Activated CD8-positive, alpha-beta memory T cell treated with anti-CD3 and anti-CD28 coated beads, Interleukin-2, amount 50 U/mL, for 1 hour (primary cell): ENCODE measurements at regions not wholly inside any gene's neighbourhood (a gene's known extent, or its start where the extent isn't known, plus 50 kb on each side); places are given as distances from the start of the nearest gene placed in this dataset.
"Not testable (repeated sequence)": the region's sequence is repeated elsewhere in the genome, so short reads cannot be mapped to it uniquely, and the experiment has no call there.

Source experiments
- DNase-seq: peaks from one replicate; pipeline ENCODE4 v3.0.0-alpha.2; 2020; ENCODE audit errors: extremely low read depth

- no peak for DNase-seq
Measured at GRCh38 chr3:104108522-104108921, 1258.2 kb upstream of the ALCAM start.

- no peak for DNase-seq
Measured at GRCh38 chr3:104126463-104126862, 1240.2 kb upstream of the ALCAM start.

GRCh38 chr3:104126864-104127553, 1239.7 kb upstream of the ALCAM start:
- DNase-seq: no peak

- DNase-seq: no peak
Measured at GRCh38 chr3:104127830-104128229, 1238.9 kb upstream of the ALCAM start.

- no peak for DNase-seq
Measured at GRCh38 chr3:104132566-104133403, 1233.9 kb upstream of the ALCAM start.

- DNase-seq: no peak
Measured at GRCh38 chr3:104133630-104134029, 1233.1 kb upstream of the ALCAM start.

- no peak for DNase-seq
Measured at GRCh38 chr3:104137116-104137515, 1229.6 kb upstream of the ALCAM start.

- DNase-seq: no peak
Measured at GRCh38 chr3:104145164-104145563, 1221.5 kb upstream of the ALCAM start.

GRCh38 chr3:104149154-104149553, 1217.6 kb upstream of the ALCAM start:
- no peak for DNase-seq

GRCh38 chr3:104150724-104151123, 1216.0 kb upstream of the ALCAM start:
- DNase-seq: no peak

GRCh38 chr3:104154896-104155295, 1211.8 kb upstream of the ALCAM start:
- DNase-seq: no peak

- DNase-seq: no peak
Measured at GRCh38 chr3:104165866-104166265, 1200.8 kb upstream of the ALCAM start.

- DNase-seq: no peak
Measured at GRCh38 chr3:104168386-104168785, 1198.3 kb upstream of the ALCAM start.

- no peak for DNase-seq
Measured at GRCh38 chr3:104175696-104176095, 1191.0 kb upstream of the ALCAM start.

GRCh38 chr3:104176706-104177105, 1190.0 kb upstream of the ALCAM start:
- DNase-seq: no peak

- no peak for DNase-seq
Measured at GRCh38 chr3:104178680-104179079, 1188.0 kb upstream of the ALCAM start.

- DNase-seq: no peak
Measured at GRCh38 chr3:104180906-104181305, 1185.8 kb upstream of the ALCAM start.

GRCh38 chr3:104190681-104191080, 1176.0 kb upstream of the ALCAM start:
- DNase-seq: no peak

GRCh38 chr3:104198131-104198530, 1168.6 kb upstream of the ALCAM start:
- no peak for DNase-seq

GRCh38 chr3:104206925-104207324, 1159.8 kb upstream of the ALCAM start:
- DNase-seq: no peak

- DNase-seq: no peak
Measured at GRCh38 chr3:104214277-104214676, 1152.4 kb upstream of the ALCAM start.

- no peak for DNase-seq
Measured at GRCh38 chr3:104214937-104215336, 1151.8 kb upstream of the ALCAM start.

- not testable (repeated sequence) for DNase-seq
Measured at GRCh38 chr3:104219046-104219445, 1147.7 kb upstream of the ALCAM start.
